ENCODE measurements at regions not wholly inside any gene's neighbourhood (a gene's known extent, or its start where the extent isn't known, plus 50 kb on each side); places are given as distances from the start of the nearest gene placed in this dataset.

- TF ChIP-seq CTCF (IDR thresholded peaks at IDR 0.05; ENCODE audit: low read length) = no peak
- no peak for TF ChIP-seq EZH2phosphoT487 (IDR thresholded peaks at IDR 0.05; ENCODE audit: low read length)
- no peak for TF ChIP-seq EZH2 (optimal IDR thresholded peaks at IDR 0.05; ENCODE audit: low read depth, low read length)
Measured at GRCh38 chr16:17589898-17590297, 119.1 kb upstream of the XYLT1 start.

Data from MM.1S (cell line).